Keratinocyte (primary cell): ENCODE measurements at regions not wholly inside any gene's neighbourhood (a gene's known extent, or its start where the extent isn't known, plus 50 kb on each side); places are given as distances from the start of the nearest gene placed in this dataset.

ENCODE experiments used
- DNase-seq: peaks from one replicate; pipeline ENCODE4 v3.0.0-alpha.2; 2011; ENCODE audit warnings: low read depth, missing footprints, low spot score
- FAIRE-seq: peaks from 2 replicates; lab custom pipeline; 2011; peaks lifted over from hg19 to GRCh38; lab: Jason Lieb, UNC
- H2AFZ ChIP-seq: 2 replicates; pipeline ENCODE4 v1.6.0; 2012; ENCODE audit warnings: low read length, control low read depth, inconsistent platforms; ENCODE audit not compliant: control insufficient read depth
- H3K27ac ChIP-seq: 2 replicates; pipeline ENCODE4 v1.5.1; 2011; ENCODE audit warnings: low read length; ENCODE audit not compliant: control insufficient read depth, insufficient read depth
- H3K27me3 ChIP-seq: 3 replicates; pipeline ENCODE4 v1.6.0; 2011; ENCODE audit warnings: low read length; ENCODE audit not compliant: control insufficient read depth, insufficient read depth; ENCODE audit errors: extremely low read depth
- H3K36me3 ChIP-seq, 2 experiments: 2 replicates in 1 of 2; 3 replicates in 1 of 2; pipeline ENCODE4 v1.5.1; 2011; ENCODE audit warnings: low read length in 2 of 2, mild to moderate bottlenecking in 1 of 2; ENCODE audit not compliant: control insufficient read depth in 2 of 2, insufficient read depth in 2 of 2; ENCODE audit errors: extremely low read depth in 1 of 2
- H3K4me1 ChIP-seq: 3 replicates; pipeline ENCODE4 v1.5.1; 2011; ENCODE audit warnings: low read length; ENCODE audit not compliant: control insufficient read depth, insufficient read depth; ENCODE audit errors: extremely low read depth
- H3K4me2 ChIP-seq: 3 replicates; pipeline ENCODE4 v1.6.0; 2011; ENCODE audit warnings: low read depth, low read length; ENCODE audit not compliant: control insufficient read depth, insufficient read depth; ENCODE audit errors: extremely low read depth
- H3K4me3 ChIP-seq, 3 experiments: fragments of 200-600 bp in 1 of 3; sonication (generic) in 1 of 3; 2 replicates in 2 of 3; 3 replicates in 1 of 3; pipeline ENCODE4 v1.5.1; 2011 to 2016; ENCODE audit warnings: low read length in 3 of 3, mild to moderate bottlenecking in 3 of 3, control low read depth in 2 of 3, inconsistent platforms in 1 of 3, low read depth in 1 of 3, mixed read lengths in 1 of 3, mixed run types in 1 of 3, moderate library complexity in 1 of 3; ENCODE audit not compliant: control insufficient read depth in 2 of 3, insufficient read depth in 2 of 3; ENCODE audit errors: extremely low read depth in 1 of 3
- H3K79me2 ChIP-seq: 2 replicates; pipeline ENCODE4 v1.6.0; 2012; ENCODE audit warnings: low read length; ENCODE audit not compliant: control insufficient read depth, insufficient read depth
- H3K9ac ChIP-seq: 3 replicates; pipeline ENCODE4 v1.6.0; 2011; ENCODE audit warnings: low read length; ENCODE audit not compliant: control insufficient read depth, insufficient read depth; ENCODE audit errors: extremely low read depth
- H3K9me1 ChIP-seq: 3 replicates; pipeline ENCODE4 v1.6.0; 2011; ENCODE audit warnings: low read length; ENCODE audit not compliant: control insufficient read depth, insufficient read depth; ENCODE audit errors: extremely low read depth
- H3K9me3 ChIP-seq: 2 replicates; pipeline ENCODE4 v1.5.1; 2012; ENCODE audit warnings: low read depth, low read length; ENCODE audit not compliant: control insufficient read depth
- H4K20me1 ChIP-seq: 3 replicates; pipeline ENCODE4 v1.6.0; 2011; ENCODE audit warnings: low read length; ENCODE audit not compliant: control insufficient read depth, insufficient read depth; ENCODE audit errors: extremely low read depth
- EZH2 ChIP-seq: IDR thresholded peaks from one replicate; pipeline ENCODE4 v1.6.1; 2012; ENCODE audit warnings: inconsistent platforms, mild to moderate bottlenecking, low read length, moderate library complexity
- dilution Hi-C: fragments of 300-500 bp; cut with MboI; formaldehyde crosslinking; loops from one replicate; pipeline ENCODE4 v1.7.0; 2020; ENCODE audit warnings: low sequenced_read_pairs; ENCODE audit not compliant: extremely low pct_ligation_motif_present
- TF ChIP-seq, protein P1 (sequence below), 3 experiments: IDR thresholded peaks in 1 of 3; conservative IDR thresholded peaks in 1 of 3; optimal IDR thresholded peaks in 1 of 3; 2 replicates in 2 of 3; 3 replicates in 1 of 3; pipeline versions ENCODE3 to v1.5.1; 2011; ENCODE audit warnings: low read length in 3 of 3, mild to moderate bottlenecking in 3 of 3, moderate library complexity in 2 of 3, control low read depth in 1 of 3, inconsistent platforms in 1 of 3; ENCODE audit not compliant: insufficient read depth in 2 of 3; ENCODE audit errors: extremely low read depth in 1 of 3

DNA sequence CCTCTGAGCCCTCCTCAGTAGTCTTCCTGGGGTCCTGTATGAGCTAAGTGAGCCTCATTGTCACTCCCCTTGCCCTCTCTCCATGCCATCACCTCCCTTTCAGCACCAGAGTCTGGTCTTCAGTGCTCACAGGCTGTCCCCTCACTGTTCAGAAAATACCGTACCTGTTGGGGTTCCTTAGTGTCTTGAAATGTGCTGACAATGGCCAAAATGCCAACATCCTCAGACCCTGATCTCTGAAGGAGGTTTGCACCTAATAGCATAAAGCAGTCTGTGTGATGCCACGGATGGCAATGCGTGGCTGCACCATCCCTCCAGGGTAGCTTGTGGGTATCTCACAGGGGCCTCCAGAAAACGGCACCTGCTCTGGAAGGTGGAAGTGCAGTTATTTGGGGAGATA lies 301.0 kb upstream of the TLE3 start:
- no peak overlapping the region for H3K9ac ChIP-seq
- no peak for FAIRE-seq
- no peaks in the 10 kb centered on the region for H4K20me1 ChIP-seq
- no peaks in the 10 kb centered on the region for H3K36me3 ChIP-seq
- no peaks in the 10 kb centered on the region for H3K79me2 ChIP-seq
- no peak overlapping the region for H3K4me3 ChIP-seq
- H3K9me1 ChIP-seq = no peaks in the 10 kb centered on the region
- dilution Hi-C loops = no loop called here
- H3K4me2 ChIP-seq = no peak overlapping the region
- no peaks in the 10 kb centered on the region for H3K4me1 ChIP-seq
- no peak overlapping the region for H3K27ac ChIP-seq
- H3K27me3 ChIP-seq = peaks cover 64% of the 10 kb centered on the region
- no peak for TF ChIP-seq EZH2
- TF ChIP-seq, protein P1, sequence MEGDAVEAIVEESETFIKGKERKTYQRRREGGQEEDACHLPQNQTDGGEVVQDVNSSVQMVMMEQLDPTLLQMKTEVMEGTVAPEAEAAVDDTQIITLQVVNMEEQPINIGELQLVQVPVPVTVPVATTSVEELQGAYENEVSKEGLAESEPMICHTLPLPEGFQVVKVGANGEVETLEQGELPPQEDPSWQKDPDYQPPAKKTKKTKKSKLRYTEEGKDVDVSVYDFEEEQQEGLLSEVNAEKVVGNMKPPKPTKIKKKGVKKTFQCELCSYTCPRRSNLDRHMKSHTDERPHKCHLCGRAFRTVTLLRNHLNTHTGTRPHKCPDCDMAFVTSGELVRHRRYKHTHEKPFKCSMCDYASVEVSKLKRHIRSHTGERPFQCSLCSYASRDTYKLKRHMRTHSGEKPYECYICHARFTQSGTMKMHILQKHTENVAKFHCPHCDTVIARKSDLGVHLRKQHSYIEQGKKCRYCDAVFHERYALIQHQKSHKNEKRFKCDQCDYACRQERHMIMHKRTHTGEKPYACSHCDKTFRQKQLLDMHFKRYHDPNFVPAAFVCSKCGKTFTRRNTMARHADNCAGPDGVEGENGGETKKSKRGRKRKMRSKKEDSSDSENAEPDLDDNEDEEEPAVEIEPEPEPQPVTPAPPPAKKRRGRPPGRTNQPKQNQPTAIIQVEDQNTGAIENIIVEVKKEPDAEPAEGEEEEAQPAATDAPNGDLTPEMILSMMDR (optimal IDR thresholded peaks at IDR 0.05 in 1 of 3, IDR thresholded peaks at IDR 0.05 in 1 of 3, conservative IDR thresholded peaks at IDR 0.05 in 1 of 3; ENCODE audit: extremely low read depth in 1 of 3, insufficient read depth in 2 of 3, low read length in 3 of 3) = no peak
- H3K9me3 ChIP-seq = no peaks in the 10 kb centered on the region
- no peak overlapping the region for H2AFZ ChIP-seq
- DNase-seq = no peak

DNA sequence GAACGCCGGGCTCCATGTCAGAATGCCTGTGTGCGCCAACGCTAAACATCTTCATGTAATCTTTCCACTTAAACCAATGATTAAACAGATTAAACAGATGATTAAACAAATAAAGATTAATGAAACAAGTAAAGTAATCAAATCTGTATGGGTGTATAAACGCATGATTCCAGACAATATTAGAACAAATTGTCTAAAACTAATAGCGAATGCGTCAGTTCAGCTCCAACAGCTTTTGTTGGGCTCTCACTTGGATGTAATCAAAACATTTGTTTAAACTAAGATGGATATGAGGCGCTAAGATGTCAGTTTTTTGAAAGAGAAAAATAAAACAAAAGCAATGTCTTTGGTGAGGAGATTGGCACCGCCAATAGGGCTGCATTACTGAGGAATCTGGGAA lies 299.1 kb upstream of the TLE3 start:
- peaks cover 57% of the 10 kb centered on the region for H3K27me3 ChIP-seq
- no peak overlapping the region for H3K27ac ChIP-seq
- dilution Hi-C loops = no loop called here
- no peak overlapping the region for H3K9ac ChIP-seq
- no peaks in the 10 kb centered on the region for H3K36me3 ChIP-seq
- no peak for TF ChIP-seq EZH2
- TF ChIP-seq, protein P1 (optimal IDR thresholded peaks at IDR 0.05 in 1 of 3, IDR thresholded peaks at IDR 0.05 in 1 of 3, conservative IDR thresholded peaks at IDR 0.05 in 1 of 3; ENCODE audit: extremely low read depth in 1 of 3, insufficient read depth in 2 of 3, low read length in 3 of 3) = no peak
- H3K4me2 ChIP-seq = no peak overlapping the region
- no peaks in the 10 kb centered on the region for H3K9me1 ChIP-seq
- no peak overlapping the region for H2AFZ ChIP-seq
- no peaks in the 10 kb centered on the region for H3K4me1 ChIP-seq
- H3K79me2 ChIP-seq = no peaks in the 10 kb centered on the region
- H4K20me1 ChIP-seq = no peaks in the 10 kb centered on the region
- DNase-seq (no peak), FAIRE-seq (no peak)
- no peak overlapping the region for H3K4me3 ChIP-seq
- H3K9me3 ChIP-seq = no peaks in the 10 kb centered on the region
